ENCODE measurements at regions not wholly inside any gene's neighbourhood (a gene's known extent, or its start where the extent isn't known, plus 50 kb on each side); places are given as distances from the start of the nearest gene placed in this dataset.

GRCh38 chr16:74232806-74233465 lies 63.7 kb upstream of the PSMD7 start:
- whole genome bisulfite sequencing, 2 experiments (ENCODE audit: insufficient coverage in 1 of 2, insufficient read length in 1 of 2) = 87 to 100% methylated on average over 1 to 2 of the region's 2 CpGs

GRCh38 chr16:74230126-74230525 lies 66.5 kb upstream of the PSMD7 start:
- Mint-ChIP-seq H3K4me1 (peaks cover 12% of the 10 kb centered on the region), H3K4me3 (no peak overlapping the region), H3K36me3 (ENCODE audit: low read depth) (no peaks in the 10 kb centered on the region), H3K9me3 (no peaks in the 10 kb centered on the region), H3K27ac (no peak overlapping the region), H3K27me3 (ENCODE audit: insufficient read depth) (peaks cover 1% of the 10 kb centered on the region)
- Histone ChIP-seq H3K9ac (ENCODE audit: extremely low read depth, low read length, poor library complexity, severe bottlenecking) (no peak overlapping the region), H3K4me1 (ENCODE audit: control insufficient read depth, insufficient read depth, low read length) (peaks cover 4% of the 10 kb centered on the region), H3K9me3 (ENCODE audit: control insufficient read depth, low read length) (no peaks in the 10 kb centered on the region), H3K27me3 (ENCODE audit: control insufficient read depth, insufficient read depth, low read length, poor library complexity, severe bottlenecking) (no peaks in the 10 kb centered on the region), H3K4me3 (ENCODE audit: low read length) (no peak overlapping the region), H3K36me3 (ENCODE audit: control insufficient read depth, insufficient read depth, low read length) (no peaks in the 10 kb centered on the region), H3K27ac (ENCODE audit: low read depth, low read length) (no peak overlapping the region)
- WGBS, 2 experiments (ENCODE audit: insufficient coverage in 1 of 2, insufficient read length in 1 of 2) = 83 to 96% methylated on average over 5 to 6 of the region's 6 CpGs
- DNase-seq = no peak
- TF ChIP-seq CTCF (conservative IDR thresholded peaks at IDR 0.05) = no peak

More at GRCh38 chr16:74232806-74233465, 63.7 kb upstream of the PSMD7 start:
- Mint-ChIP-seq H3K4me1 (no peaks in the 10 kb centered on the region), H3K27me3 (ENCODE audit: insufficient read depth) (no peaks in the 10 kb centered on the region), H3K27ac (no peak overlapping the region), H3K9me3 (no peaks in the 10 kb centered on the region), H3K36me3 (ENCODE audit: low read depth) (no peaks in the 10 kb centered on the region), H3K4me3 (no peak overlapping the region)
- H3K4me3 ChIP-seq (ENCODE audit: low read length) = no peak overlapping the region
- no peak for TF ChIP-seq CTCF (conservative IDR thresholded peaks at IDR 0.05)
- H3K9me3 ChIP-seq (ENCODE audit: control insufficient read depth, low read length) = no peaks in the 10 kb centered on the region
- no peaks in the 10 kb centered on the region for H3K36me3 ChIP-seq (ENCODE audit: control insufficient read depth, insufficient read depth, low read length)
- no peak for DNase-seq
- H3K27me3 ChIP-seq (ENCODE audit: control insufficient read depth, insufficient read depth, low read length, poor library complexity, severe bottlenecking) = no peaks in the 10 kb centered on the region
- no peak overlapping the region for H3K9ac ChIP-seq (ENCODE audit: extremely low read depth, low read length, poor library complexity, severe bottlenecking)
- no peak overlapping the region for H3K27ac ChIP-seq (ENCODE audit: low read depth, low read length)
- H3K4me1 ChIP-seq (ENCODE audit: control insufficient read depth, insufficient read depth, low read length) = no peaks in the 10 kb centered on the region

GRCh38 chr16:74226338-74226954 lies 70.2 kb upstream of the PSMD7 start:
- DNase-seq = no peak
- Histone ChIP-seq H3K36me3 (ENCODE audit: control insufficient read depth, insufficient read depth, low read length) (no peaks in the 10 kb centered on the region), H3K4me3 (ENCODE audit: low read length) (no peak overlapping the region), H3K9me3 (ENCODE audit: control insufficient read depth, low read length) (no peaks in the 10 kb centered on the region), H3K9ac (ENCODE audit: extremely low read depth, low read length, poor library complexity, severe bottlenecking) (no peak overlapping the region), H3K27ac (ENCODE audit: low read depth, low read length) (no peak overlapping the region), H3K27me3 (ENCODE audit: control insufficient read depth, insufficient read depth, low read length, poor library complexity, severe bottlenecking) (no peaks in the 10 kb centered on the region), H3K4me1 (ENCODE audit: control insufficient read depth, insufficient read depth, low read length) (peaks cover 4% of the 10 kb centered on the region)
- Mint-ChIP-seq H3K9me3 (no peaks in the 10 kb centered on the region), H3K4me1 (peaks cover 12% of the 10 kb centered on the region), H3K27ac (no peak overlapping the region), H3K27me3 (ENCODE audit: insufficient read depth) (peaks cover 1% of the 10 kb centered on the region), H3K36me3 (ENCODE audit: low read depth) (no peaks in the 10 kb centered on the region), H3K4me3 (no peak overlapping the region)
- 43 to 69% methylated on average over 2 to 5 of the region's 6 CpGs for WGBS, 2 experiments (ENCODE audit: insufficient coverage in 1 of 2, insufficient read length in 1 of 2)
- TF ChIP-seq CTCF (conservative IDR thresholded peaks at IDR 0.05) = peak; percentile 82

All from endodermal cell (in vitro differentiated cells).